Glutamatergic neuron (in vitro differentiated cells): ENCODE measurements at regions not wholly inside any gene's neighbourhood (a gene's known extent, or its start where the extent isn't known, plus 50 kb on each side); places are given as distances from the start of the nearest gene placed in this dataset.

Source experiments
- DNase-seq: peaks from one replicate; pipeline ENCODE4 v3.0.0; 2022
- H3K27ac Mint-ChIP-seq: one replicate; pipeline ENCODE4 v1.8.0; 2020; ENCODE audit warnings: mild to moderate bottlenecking, mixed read lengths, inconsistent platforms; ENCODE audit not compliant: unreplicated experiment
- H3K27me3 Mint-ChIP-seq: one replicate; pipeline ENCODE4 v1.8.0; 2020; ENCODE audit warnings: mild to moderate bottlenecking, moderate library complexity, mixed read lengths, inconsistent platforms; ENCODE audit not compliant: unreplicated experiment
- H3K36me3 Mint-ChIP-seq: one replicate; pipeline ENCODE4 v1.8.0; 2020; ENCODE audit warnings: mild to moderate bottlenecking, mixed read lengths, inconsistent platforms; ENCODE audit not compliant: unreplicated experiment
- H3K4me1 Mint-ChIP-seq: one replicate; pipeline ENCODE4 v1.8.0; 2020; ENCODE audit warnings: mild to moderate bottlenecking, low read depth, mixed read lengths, inconsistent platforms; ENCODE audit not compliant: unreplicated experiment
- H3K4me3 Mint-ChIP-seq: one replicate; pipeline ENCODE4 v1.8.0; 2020; ENCODE audit warnings: mild to moderate bottlenecking, mixed read lengths, inconsistent platforms; ENCODE audit not compliant: unreplicated experiment
- H3K9me3 Mint-ChIP-seq: one replicate; pipeline ENCODE4 v1.8.0; 2020; ENCODE audit warnings: mild to moderate bottlenecking, moderate library complexity, mixed read lengths, inconsistent platforms; ENCODE audit not compliant: unreplicated experiment
- CTCF ChIP-seq: fragments of 200-600 bp; sonication (generic); IDR thresholded peaks from one replicate; pipeline ENCODE4 v1.5.0; 2021; ENCODE audit not compliant: partially characterized antibody, unreplicated experiment

GRCh38 chr18:52190195-52190594 lies 149.8 kb upstream of the DCC start:
- DNase-seq = no peak
- peaks cover 2% of the 10 kb centered on the region for H3K4me1 Mint-ChIP-seq
- peaks cover 1% of the 10 kb centered on the region for H3K9me3 Mint-ChIP-seq
- no peaks in the 10 kb centered on the region for H3K36me3 Mint-ChIP-seq
- no peak overlapping the region for H3K27ac Mint-ChIP-seq
- H3K27me3 Mint-ChIP-seq = no peaks in the 10 kb centered on the region
- no peak overlapping the region for H3K4me3 Mint-ChIP-seq
- TF ChIP-seq CTCF = no peak

GRCh38 chr18:52190631-52191030 lies 149.4 kb upstream of the DCC start:
- H3K36me3 Mint-ChIP-seq = no peaks in the 10 kb centered on the region
- H3K27ac Mint-ChIP-seq = no peak overlapping the region
- peaks cover 2% of the 10 kb centered on the region for H3K4me1 Mint-ChIP-seq
- peaks cover 1% of the 10 kb centered on the region for H3K9me3 Mint-ChIP-seq
- DNase-seq = no peak
- H3K4me3 Mint-ChIP-seq = no peak overlapping the region
- no peaks in the 10 kb centered on the region for H3K27me3 Mint-ChIP-seq
- no peak for TF ChIP-seq CTCF

- no peak for TF ChIP-seq CTCF
- Mint-ChIP-seq H3K4me1 (peaks cover 3% of the 10 kb centered on the region), H3K27me3 (no peaks in the 10 kb centered on the region), H3K4me3 (no peak overlapping the region), H3K27ac (no peak overlapping the region), H3K36me3 (no peaks in the 10 kb centered on the region), H3K9me3 (no peaks in the 10 kb centered on the region)
- DNase-seq = no peak
Measured at GRCh38 chr18:52200406-52200805, 139.6 kb upstream of the DCC start.

- H3K36me3 Mint-ChIP-seq = no peaks in the 10 kb centered on the region
Measured at GRCh38 chr18:52200921-52201663, 138.9 kb upstream of the DCC start.

More at GRCh38 chr18:52200921-52201663, 138.9 kb upstream of the DCC start:
- Mint-ChIP-seq H3K4me3 (no peak overlapping the region), H3K27ac (no peak overlapping the region), H3K4me1 (peaks cover 3% of the 10 kb centered on the region), H3K27me3 (no peaks in the 10 kb centered on the region), H3K9me3 (no peaks in the 10 kb centered on the region)
- no peak for DNase-seq
- TF ChIP-seq CTCF = no peak
